ENCODE measurements at regions not wholly inside any gene's neighbourhood (a gene's known extent, or its start where the extent isn't known, plus 50 kb on each side); places are given as distances from the start of the nearest gene placed in this dataset.

- no peak for TF ChIP-seq POLR2A (IDR thresholded peaks at IDR 0.05)
- TF ChIP-seq CTCF (IDR thresholded peaks at IDR 0.05), result no peak
Observed at GRCh38 chr10:130339091-130339490, 202.9 kb downstream of the GLRX3 start.
